Smooth muscle cell (in vitro differentiated cells): ENCODE measurements at regions not wholly inside any gene's neighbourhood (a gene's known extent, or its start where the extent isn't known, plus 50 kb on each side); places are given as distances from the start of the nearest gene placed in this dataset.

ENCODE experiments used
- DNase-seq: peaks from one replicate; lab custom pipeline; 2025; ENCODE audit not compliant: unreplicated experiment; lab: John Stamatoyannopoulos, UW
- H2AFZ ChIP-seq: fragments of 200-600 bp; sonication (generic); 2 replicates; pipeline ENCODE4 v1.6.0; 2016; ENCODE audit warnings: antibody characterized with exemption, low read depth, mild to moderate bottlenecking
- H3F3A ChIP-seq: fragments of 200-600 bp; sonication (generic); 2 replicates; pipeline ENCODE4 v1.6.0; 2017; ENCODE audit warnings: antibody characterized with exemption, low read depth
- H3K27ac ChIP-seq: fragments of 200-600 bp; sonication (generic); 2 replicates; pipeline ENCODE4 v1.5.1; 2016; ENCODE audit warnings: low read depth, mild to moderate bottlenecking
- H3K27me3 ChIP-seq: fragments of 200-600 bp; sonication (generic); 2 replicates; pipeline ENCODE4 v1.6.1; 2016; ENCODE audit warnings: low read depth, mild to moderate bottlenecking
- H3K36me3 ChIP-seq: fragments of 200-600 bp; sonication (generic); 2 replicates; pipeline ENCODE4 v1.5.1; 2016; ENCODE audit warnings: low read depth
- H3K4me1 ChIP-seq: fragments of 200-600 bp; sonication (generic); 2 replicates; pipeline ENCODE4 v1.5.1; 2016; ENCODE audit warnings: low read depth
- H3K4me2 ChIP-seq: fragments of 200-600 bp; sonication (generic); 2 replicates; pipeline ENCODE4 v1.6.0; 2016; ENCODE audit warnings: mild to moderate bottlenecking
- H3K4me3 ChIP-seq: fragments of 200-600 bp; sonication (generic); 2 replicates; pipeline ENCODE4 v1.5.1; 2016; ENCODE audit warnings: mild to moderate bottlenecking
- H3K79me2 ChIP-seq: fragments of 200-600 bp; sonication (generic); 2 replicates; pipeline ENCODE4 v1.6.0; 2016; ENCODE audit warnings: low read depth, mild to moderate bottlenecking
- H3K9ac ChIP-seq: fragments of 200-600 bp; sonication (generic); 2 replicates; pipeline ENCODE4 v1.6.0; 2016; ENCODE audit warnings: low read depth
- H3K9me3 ChIP-seq: fragments of 200-600 bp; sonication (generic); replicated peaks from 2 replicates; pipeline ENCODE4 v1.5.1; 2016; ENCODE audit warnings: low read depth
- H4K20me1 ChIP-seq: fragments of 200-600 bp; sonication (generic); 2 replicates; pipeline ENCODE4 v1.6.0; 2016; ENCODE audit warnings: low read depth
- CTCF ChIP-seq: fragments of 200-600 bp; sonication (generic); IDR thresholded peaks from 2 replicates; pipeline ENCODE4 v1.5.1; 2017; ENCODE audit warnings: borderline replicate concordance, mild to moderate bottlenecking, antibody characterized with exemption; ENCODE audit not compliant: insufficient read depth, poor library complexity, severe bottlenecking
- whole genome bisulfite sequencing: methylation state at CpG from one replicate; pipeline ENCODE4 v1.1.7; 2016; ENCODE audit warnings: low lambda C conversion rate; 5-methylcytosine and 5-hydroxymethylcytosine counted together

DNA sequence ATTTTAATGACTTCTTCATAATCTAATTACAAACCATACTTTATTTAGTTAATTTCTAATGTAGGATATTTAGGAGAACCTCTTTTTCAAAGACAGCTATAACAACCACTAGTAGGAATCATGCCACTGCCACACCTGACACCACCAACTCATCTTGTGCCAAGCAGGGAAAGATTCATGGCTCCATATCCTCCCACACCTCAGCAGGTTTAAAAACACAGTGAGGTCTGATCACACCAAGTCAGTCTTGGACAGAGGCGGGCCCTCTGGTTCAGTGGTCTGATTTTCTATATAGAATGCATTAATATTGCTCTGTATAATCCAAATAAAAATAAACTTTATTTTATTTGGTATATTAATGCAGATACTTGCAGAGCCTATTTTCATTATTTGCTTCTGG lies 227.7 kb upstream of the TTC29 start:
- H3K4me3 ChIP-seq = no peak overlapping the region
- peaks cover 16% of the 10 kb centered on the region for H3K27me3 ChIP-seq
- TF ChIP-seq CTCF = no peak
- H3K79me2 ChIP-seq = no peaks in the 10 kb centered on the region
- no peak overlapping the region for H3K27ac ChIP-seq
- H3K36me3 ChIP-seq = no peaks in the 10 kb centered on the region
- no peak overlapping the region for H3K9ac ChIP-seq
- WGBS = 100% methylated on average over 1 of the region's 1 CpG
- no peak for DNase-seq
- no peak overlapping the region for H3K4me2 ChIP-seq
- no peaks in the 10 kb centered on the region for H3F3A ChIP-seq
- no peak overlapping the region for H2AFZ ChIP-seq
- H3K9me3 ChIP-seq = no peaks in the 10 kb centered on the region
- H4K20me1 ChIP-seq = no peaks in the 10 kb centered on the region
- H3K4me1 ChIP-seq = peaks cover 3% of the 10 kb centered on the region

DNA sequence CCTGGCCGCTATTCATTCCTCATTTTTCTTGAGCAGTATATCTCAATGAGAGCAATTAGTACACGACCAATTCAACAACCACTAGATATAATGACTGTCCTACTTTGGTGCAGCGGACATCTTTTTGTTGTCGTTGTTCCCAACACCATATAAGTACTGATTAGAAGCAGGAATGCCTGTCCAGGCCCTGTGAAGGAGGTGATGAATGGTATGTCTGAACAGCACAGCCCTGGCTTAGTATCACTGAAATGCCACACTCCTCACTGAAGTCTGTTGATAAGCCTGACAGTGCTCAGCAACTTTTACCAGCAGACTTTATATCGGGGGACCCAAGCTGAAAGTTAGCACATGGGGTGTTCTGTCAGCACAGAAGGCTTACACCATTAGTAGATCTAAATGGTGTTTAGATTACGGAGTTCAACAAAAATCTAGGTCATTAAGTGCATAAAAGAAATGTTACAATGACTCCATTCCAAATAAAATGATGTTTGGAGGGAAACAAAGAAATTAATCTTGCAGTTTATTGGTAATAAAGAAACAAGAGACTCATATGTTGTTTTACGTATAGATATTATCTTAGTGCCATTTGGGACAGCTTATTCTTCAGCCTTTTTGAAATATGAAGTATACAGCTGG lies 228.3 kb upstream of the TTC29 start:
- WGBS = 47% methylated on average over 7 of the region's 7 CpGs
- H2AFZ ChIP-seq = peak overlapping the region; percentile 2
- H3K4me2 ChIP-seq = no peak overlapping the region

DNA sequence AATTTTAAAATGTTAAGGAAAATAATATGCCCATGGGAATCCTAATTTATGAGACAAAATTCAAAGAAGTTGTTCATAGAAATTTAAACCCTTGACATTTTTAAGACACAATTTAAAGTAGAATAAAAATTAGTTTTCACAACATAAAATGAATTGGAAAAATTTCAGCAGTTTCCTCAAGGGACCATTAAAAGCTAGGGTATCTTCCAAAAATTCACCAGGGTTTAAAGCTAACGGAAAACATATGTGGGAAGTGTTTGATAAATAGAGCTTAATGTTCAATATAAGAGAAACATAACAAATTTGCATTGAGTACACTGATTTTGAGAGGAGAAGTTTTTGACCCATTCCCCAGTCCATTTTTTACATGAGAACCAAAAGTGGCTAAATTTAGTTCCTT lies 228.9 kb upstream of the TTC29 start:
- Histone ChIP-seq H3K9ac (no peak overlapping the region), H3K4me3 (no peak overlapping the region), H3K27me3 (peaks cover 12% of the 10 kb centered on the region), H2AFZ (no peak overlapping the region), H3F3A (no peaks in the 10 kb centered on the region), H3K79me2 (no peaks in the 10 kb centered on the region), H3K9me3 (no peaks in the 10 kb centered on the region), H3K4me2 (no peak overlapping the region), H3K36me3 (no peaks in the 10 kb centered on the region), H3K27ac (no peak overlapping the region), H3K4me1 (peaks cover 5% of the 10 kb centered on the region), H4K20me1 (no peaks in the 10 kb centered on the region)
- no peak for DNase-seq
- no peak for TF ChIP-seq CTCF
- 69% methylated on average over 1 of the region's 1 CpG for WGBS

More for the DNA sequence above, 228.3 kb upstream of the TTC29 start:
- no peaks in the 10 kb centered on the region for H3K36me3 ChIP-seq
- no peak overlapping the region for H3K4me3 ChIP-seq
- no peak overlapping the region for H3K9ac ChIP-seq
- H3K9me3 ChIP-seq = no peaks in the 10 kb centered on the region
- no peak for TF ChIP-seq CTCF
- H3K27me3 ChIP-seq = peaks cover 16% of the 10 kb centered on the region
- H3K27ac ChIP-seq = no peak overlapping the region
- DNase-seq = no peak
- H3K79me2 ChIP-seq = no peaks in the 10 kb centered on the region
- H3F3A ChIP-seq = no peaks in the 10 kb centered on the region
- no peaks in the 10 kb centered on the region for H4K20me1 ChIP-seq
- peaks cover 5% of the 10 kb centered on the region for H3K4me1 ChIP-seq

DNA sequence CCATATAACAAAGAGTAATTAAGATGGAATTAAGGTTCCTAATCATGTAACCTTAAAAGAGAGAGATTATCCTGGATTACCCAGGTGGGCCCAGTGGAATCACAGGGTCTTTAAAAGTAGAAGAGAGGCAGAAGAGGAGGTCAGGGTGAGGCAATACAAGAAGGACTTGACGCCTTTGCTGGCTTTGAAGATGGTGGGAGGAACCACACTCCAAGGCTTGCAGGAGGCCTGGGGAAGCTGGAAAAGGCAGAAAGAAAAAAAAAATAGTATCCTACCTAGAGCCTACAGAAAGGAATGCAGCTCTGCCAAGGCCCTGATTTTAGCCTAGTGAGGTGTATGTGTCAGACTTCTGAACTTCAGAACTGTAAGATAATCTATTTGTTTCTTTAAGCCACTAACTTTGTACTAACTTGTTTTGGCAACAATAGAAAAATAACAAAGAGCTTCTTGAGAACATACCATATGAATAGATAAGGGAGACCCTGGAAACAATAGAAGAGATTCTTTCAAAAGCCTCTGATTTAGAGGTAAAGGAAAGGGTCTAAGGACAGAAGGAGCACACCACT lies 229.9 kb upstream of the TTC29 start:
- H3K9me3 ChIP-seq = no peaks in the 10 kb centered on the region
- no peaks in the 10 kb centered on the region for H3F3A ChIP-seq
- H3K79me2 ChIP-seq = no peaks in the 10 kb centered on the region
- H2AFZ ChIP-seq = no peak overlapping the region
- peaks cover 4% of the 10 kb centered on the region for H3K27me3 ChIP-seq
- no peaks in the 10 kb centered on the region for H4K20me1 ChIP-seq
- H3K4me1 ChIP-seq = peaks cover 5% of the 10 kb centered on the region
- 91% methylated on average over 1 of the region's 1 CpG for WGBS
- TF ChIP-seq CTCF = no peak
- no peaks in the 10 kb centered on the region for H3K36me3 ChIP-seq
- H3K4me3 ChIP-seq = no peak overlapping the region
- no peak overlapping the region for H3K4me2 ChIP-seq
- no peak overlapping the region for H3K9ac ChIP-seq
- no peak for DNase-seq
- no peak overlapping the region for H3K27ac ChIP-seq
